ENCODE measurements at regions not wholly inside any gene's neighbourhood (a gene's known extent, or its start where the extent isn't known, plus 50 kb on each side); places are given as distances from the start of the nearest gene placed in this dataset.

DNA sequence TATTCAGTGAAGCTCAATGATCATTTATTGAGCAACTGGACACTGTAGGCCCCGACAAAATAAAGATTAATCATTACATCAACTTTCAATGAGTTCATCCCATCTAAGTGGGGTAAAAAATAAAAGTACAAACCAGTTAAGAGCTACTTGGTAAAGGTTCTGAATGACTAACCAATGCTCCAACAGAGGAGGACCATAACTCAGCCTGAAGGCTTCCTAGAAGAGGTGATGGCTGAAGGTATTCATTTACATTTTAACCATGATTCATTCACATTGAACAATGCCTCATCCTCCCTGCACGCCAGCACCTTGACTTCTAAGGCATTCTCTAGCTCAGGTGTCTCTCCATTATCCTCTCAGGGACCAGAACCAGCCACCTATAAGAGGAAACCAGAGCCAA is 201.4 kb downstream of the ZNF462 start:
- DNase-seq (ENCODE audit: low read depth), result no peak

DNA sequence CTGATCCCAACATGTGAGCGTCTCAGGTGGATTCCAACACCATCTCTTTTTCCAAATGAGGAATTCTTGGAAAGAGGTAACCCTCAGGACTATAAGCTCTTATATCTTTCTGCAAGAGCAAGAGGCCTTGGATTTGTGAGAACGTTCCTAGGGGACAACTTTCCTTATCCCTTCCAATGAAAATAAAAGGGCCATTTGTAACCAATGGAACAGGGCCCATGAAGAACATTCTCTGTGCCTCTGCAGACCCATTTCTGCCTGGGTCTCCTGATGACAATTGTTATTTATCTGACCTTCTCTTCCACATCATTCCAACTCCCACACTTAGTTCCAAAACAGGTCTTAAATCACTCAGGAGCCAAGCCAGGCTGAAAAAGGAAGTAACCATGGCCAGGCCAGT is 202.6 kb downstream of the ZNF462 start:
- no peak for DNase-seq (ENCODE audit: low read depth)

DNA sequence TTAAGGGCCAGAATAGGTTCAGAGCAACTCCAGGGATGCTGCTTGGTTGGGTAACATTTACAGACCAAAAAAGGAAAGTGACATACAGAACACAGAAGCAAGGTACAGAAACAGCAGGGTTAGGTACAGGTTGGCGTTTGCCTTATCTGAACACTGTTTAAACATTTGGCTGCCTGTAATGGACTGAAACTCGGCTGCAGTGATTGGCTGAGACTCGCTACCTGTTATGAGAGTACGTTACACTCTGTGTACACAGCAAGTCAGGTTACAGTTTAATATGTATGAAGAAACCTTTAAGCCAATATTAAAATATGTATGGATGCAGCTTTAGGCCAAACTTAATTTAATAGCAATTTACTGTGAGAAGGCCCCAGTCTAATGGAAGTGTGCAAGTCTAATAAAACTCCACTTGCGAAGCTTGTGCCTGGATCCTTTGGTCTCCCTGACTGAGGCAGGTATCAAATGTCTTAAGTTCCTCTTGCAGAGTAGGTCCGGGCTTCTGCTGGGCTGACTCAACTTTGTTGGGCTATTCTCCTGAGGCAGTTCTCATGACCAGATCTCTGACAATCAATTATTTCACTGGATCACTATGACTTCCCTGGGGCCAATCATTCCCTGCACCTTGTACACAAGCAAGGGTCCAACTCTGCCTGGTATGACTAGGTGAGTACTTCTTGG is 204.9 kb downstream of the ZNF462 start:
- DNase-seq (ENCODE audit: low read depth), result no peak

DNA sequence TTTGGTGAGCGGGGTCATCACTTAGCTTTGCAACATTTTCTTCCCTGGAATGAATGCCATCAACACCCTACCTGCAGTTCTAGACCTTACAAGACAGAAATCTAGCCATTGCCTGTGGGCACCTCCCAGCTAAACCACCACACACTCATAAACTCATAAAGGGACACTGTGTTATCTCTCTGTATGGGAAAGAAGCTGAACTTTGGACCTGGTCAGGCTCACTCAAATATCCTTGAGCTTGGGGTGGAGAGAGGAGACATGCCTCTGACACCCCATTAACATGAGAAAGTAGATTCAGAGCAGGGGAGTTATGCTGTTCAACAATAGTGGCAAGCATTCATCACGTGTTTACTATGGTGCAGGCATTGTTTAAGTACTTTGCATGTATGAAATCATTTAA is 205.6 kb downstream of the ZNF462 start:
- DNase-seq (ENCODE audit: low read depth), result no peak

DNA sequence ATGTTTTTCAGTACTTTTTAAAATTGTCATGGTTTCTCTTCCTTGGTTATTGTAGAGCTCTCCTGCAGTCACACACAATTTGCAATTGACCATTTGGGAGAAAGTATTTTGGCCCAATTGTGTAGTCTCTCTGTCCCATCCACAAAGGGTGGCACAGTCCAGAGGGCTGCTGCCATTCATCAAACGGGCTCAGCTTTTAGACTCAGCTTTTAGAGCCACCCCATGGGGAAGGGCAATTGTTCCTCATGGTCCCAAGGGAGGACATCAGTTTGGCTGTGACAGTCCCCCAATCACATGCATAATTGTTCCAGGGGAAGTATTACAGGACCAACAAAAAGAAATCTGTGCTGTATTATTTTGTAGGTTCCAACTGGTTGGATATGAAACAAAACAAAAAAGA is 207.6 kb downstream of the ZNF462 start:
- DNase-seq (ENCODE audit: low read depth), result no peak

DNA sequence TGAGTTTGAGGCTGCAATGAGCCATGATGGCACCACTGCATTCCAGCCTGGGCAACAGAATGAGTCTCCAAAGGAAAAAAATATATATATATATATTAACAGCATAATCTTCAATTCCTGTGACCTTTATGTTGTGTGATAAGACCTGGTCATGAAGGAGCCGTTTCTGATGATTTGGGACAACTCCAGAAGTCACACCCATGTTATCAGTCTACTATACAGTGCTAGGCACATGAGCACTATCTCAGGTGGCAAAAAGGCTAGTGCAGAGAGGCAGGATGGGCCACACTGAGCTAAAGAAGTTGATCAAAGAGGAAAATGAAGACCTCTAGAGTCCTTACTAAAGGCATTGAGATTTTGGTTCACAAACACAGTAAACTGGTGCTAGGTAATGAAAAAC is 205.0 kb upstream of the RAD23B start:
- DNase-seq (ENCODE audit: low read depth), result no peak

DNA sequence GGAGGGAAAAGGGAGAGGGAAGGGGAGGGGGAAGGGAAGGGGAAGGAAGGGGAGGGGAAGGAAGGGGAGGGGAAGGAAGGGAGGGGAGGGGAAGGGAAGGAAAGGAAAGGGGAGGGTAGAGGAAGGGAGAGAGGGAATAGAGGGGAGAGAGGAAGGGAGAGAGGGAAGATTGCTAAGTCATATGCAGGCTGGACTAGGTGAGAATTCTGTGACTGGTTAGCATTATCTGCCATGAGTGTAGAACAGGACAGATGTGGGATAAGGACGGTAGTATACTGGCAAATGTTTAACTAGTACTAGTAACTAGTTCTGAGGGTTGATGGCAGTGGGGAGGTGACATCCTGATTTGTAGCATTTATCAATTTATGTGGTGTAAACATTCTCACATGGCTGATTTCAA is 203.5 kb upstream of the RAD23B start:
- no peak for DNase-seq (ENCODE audit: low read depth)

DNA sequence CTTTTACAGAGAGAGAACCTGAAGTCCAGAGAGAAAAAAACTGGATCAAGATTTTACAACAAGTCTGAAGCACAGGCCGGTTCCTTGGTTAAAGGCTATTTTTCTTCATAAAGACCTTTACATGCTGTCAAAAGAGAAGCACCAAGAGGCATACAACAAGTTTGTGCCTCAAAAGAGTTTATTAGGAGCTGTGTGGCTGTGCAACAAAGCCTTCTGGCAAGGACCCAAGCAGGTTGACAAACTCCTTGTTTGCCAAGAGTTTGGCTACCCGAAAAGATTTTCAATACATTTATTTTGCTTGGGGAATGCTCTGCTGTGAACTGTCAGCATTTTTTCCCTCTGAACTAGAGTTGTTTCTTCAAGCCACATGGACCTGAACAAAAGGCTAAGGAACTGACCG is 202.9 kb upstream of the RAD23B start:
- no peak for DNase-seq (ENCODE audit: low read depth)

DNA sequence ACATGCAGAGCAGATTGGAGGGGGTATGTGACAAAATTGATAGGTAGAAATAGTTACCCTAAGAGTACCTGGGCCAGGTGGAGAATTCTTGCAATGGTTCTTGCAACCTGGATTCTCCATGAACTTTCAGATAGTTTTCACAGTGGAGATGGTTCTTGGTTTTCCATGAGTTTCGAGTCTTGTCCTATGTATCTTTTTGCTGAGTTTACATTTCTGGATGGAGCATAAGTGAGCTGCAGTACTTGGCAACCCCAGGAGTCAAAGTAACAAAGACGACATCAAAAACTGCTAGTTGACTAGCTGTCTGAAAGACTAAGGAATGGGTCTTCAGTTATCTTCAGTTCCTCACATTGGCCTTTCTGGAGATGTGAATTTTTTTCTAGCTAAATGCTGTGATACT is 196.6 kb upstream of the RAD23B start:
- DNase-seq (ENCODE audit: low read depth), result no peak

DNA sequence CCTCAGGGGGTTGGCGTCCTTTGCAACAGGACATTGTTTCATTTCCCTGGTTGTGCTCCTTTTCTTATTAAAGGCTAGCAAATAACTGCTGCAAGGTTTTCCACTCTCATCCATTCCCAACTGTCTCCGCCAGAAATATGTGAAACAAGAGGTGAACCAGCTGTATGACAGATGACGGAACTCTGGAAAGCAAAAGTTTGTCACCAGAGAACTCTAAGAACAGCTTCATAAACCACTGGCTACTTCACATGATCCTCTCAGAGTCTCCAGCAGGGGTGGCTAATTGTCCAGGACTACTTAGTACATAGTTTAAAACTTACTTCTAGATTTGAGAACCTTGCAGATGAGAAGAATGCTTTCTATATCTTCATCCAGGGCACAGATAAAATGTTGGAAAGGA is 195.9 kb upstream of the RAD23B start:
- DNase-seq (ENCODE audit: low read depth), result no peak

DNA sequence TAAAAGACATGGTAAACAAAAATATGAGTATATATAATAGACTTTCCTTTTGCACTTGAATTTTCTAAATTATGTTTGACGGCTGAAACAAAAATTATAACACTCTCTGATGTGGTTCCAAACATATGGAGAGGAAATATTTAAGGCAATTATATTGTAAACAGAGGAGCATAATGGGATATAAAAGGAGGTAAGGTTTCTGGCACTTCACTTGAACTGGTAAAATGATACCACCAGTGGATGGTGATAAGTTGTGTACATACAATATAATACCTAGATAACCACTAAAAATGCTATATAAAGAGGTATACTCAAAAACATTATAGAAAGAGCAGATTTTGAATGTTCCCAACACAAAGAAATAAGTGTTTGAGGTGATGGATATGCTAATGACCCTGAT is 192.9 kb upstream of the RAD23B start:
- DNase-seq (ENCODE audit: low read depth), result no peak

DNA sequence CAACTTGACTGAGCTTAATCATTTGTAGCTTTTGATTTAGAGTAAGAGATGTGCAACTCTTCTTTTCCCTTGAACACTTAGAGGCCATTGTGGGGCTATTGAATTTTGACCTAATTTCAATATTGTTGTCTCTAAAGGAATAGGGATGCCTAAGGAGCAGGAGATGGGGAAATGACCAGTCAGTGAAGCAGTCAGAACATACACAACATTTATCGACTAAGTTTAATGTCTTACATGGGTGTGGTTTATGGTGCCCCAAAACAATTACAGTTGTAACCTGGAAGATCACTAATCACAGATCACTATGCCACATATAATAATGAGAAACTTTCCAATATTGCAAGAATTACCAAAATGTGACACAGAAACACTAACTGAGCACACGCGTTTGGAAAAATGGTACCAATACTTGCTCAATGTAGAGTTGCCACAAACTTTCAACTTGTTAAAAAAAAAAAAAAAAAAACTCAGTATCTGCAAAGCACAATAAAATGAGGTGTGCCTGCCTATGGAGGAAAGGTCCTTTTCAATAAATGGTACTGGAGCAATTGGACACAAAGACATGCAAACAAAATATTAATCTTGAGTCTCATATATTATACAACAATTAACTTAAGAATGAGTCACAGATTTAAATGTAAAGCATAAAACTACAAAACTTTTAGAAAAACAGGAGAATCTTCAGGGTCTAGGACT is 189.6 kb upstream of the RAD23B start:
- no peak for DNase-seq (ENCODE audit: low read depth)

DNA sequence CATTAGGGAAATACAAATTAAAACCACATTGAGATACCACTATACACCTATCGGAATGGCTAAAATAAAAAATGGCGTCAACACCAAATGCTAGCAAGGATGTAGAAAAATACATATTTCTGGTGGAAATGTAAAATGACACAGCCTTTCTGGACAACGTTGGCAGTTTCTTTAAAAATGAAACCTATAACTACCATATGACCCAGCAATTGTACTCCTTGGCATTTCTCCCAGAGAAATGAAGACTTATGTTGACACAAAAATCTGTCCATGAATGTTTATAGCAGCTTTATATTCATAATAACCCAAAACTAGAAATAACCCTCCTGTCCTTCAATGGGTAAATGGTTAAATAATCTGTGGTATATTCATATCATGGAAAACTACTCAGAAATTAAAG is 188.7 kb upstream of the RAD23B start:
- no peak for DNase-seq (ENCODE audit: low read depth)

DNA sequence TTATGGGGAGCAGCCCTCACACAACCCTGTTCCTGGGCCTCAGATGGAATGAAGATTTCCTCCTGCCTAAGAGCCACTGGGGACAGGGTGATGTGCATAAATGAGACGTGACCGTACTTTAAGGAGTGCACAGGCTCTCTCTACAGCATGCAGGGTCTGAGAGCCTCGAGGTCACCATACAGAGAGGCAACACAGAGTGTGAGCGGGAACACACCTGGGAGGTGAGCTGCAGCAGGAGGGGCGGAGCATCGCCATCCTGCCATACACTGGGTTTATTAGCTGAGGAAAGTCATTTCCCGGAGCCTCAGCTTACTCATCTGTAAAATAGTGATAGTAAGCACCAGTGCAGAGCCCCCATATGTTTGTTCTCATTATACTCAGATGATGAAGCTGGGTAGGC is 182.5 kb upstream of the RAD23B start:
- no peak for DNase-seq (ENCODE audit: low read depth)

DNA sequence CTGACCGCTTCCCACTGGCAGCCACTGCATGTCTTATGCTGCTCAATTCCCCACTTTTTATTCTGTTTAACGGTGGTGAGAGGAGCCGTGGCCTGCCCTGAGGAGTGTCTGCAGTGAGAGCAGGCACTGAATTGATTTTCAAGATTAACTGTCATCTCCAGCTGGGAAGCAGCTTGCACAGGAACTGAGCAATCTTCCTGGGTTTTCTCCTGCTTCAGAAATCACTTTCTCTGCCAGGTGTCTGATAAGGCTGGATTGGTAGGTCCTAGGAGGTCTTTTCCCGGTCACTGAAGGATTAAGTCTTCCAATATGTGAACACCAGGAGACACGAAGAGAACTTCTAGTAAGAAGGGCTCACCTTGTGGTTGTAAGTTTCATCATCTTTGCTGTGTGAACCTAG is 181.1 kb upstream of the RAD23B start:
- no peak for DNase-seq (ENCODE audit: low read depth)

DNA sequence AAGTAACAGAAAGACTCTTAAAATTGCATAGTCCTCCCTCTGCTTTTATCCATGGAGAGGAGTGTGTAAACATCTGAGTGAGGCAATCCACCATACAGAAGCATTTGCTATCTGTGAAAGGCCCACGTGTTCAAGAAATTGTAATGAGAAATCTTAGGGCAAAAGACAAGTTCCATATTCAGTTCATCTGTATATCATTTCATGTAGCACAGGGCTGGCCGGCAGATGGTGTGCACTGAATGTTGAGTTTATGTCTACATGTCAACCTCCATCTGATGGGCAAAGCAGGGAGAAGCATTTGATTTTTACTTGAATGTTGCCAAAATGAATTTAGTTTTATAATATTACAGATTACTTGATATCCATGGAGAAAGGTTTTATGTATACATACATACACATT is 179.5 kb upstream of the RAD23B start:
- DNase-seq (ENCODE audit: low read depth), result no peak

DNA sequence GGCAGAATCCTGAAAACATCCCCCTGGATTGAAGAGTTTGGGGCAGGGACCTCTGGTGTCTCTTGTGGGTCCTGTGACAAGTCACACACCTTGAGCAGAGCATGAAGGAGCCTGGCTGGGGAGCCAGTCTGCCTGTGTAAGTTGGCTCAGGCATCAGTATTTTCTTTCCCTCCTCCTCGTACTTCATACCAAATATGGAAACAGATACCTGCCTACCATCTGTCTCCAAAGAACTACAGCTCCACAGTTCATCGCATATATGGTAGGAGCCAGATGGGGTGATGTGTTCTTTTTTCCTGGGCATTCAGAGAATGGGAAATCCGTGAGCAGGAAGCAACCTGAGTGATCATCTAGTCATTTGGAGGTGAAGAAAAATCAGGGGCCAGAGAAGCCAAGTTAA is 177.3 kb upstream of the RAD23B start:
- no peak for DNase-seq (ENCODE audit: low read depth)

DNA sequence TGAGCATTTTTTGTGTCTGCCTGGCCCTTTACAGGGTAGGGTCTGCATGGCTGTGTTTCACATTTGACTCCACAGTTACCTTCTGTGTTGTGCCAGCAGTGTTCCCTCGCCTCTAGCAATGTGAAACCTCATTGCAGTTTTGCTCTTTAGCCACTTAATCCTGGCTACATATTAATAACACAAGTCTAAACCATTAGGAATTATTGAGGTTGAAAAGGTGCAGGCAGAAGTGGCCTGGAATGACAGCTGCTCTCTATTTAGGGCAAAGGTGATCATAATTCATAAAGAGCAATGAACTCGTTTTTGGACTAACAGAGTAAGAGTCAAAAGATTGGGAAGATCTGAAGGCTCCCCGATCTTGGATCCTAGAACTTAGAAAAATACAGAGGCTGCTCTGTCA is 176.7 kb upstream of the RAD23B start:
- DNase-seq (ENCODE audit: low read depth), result no peak

DNA sequence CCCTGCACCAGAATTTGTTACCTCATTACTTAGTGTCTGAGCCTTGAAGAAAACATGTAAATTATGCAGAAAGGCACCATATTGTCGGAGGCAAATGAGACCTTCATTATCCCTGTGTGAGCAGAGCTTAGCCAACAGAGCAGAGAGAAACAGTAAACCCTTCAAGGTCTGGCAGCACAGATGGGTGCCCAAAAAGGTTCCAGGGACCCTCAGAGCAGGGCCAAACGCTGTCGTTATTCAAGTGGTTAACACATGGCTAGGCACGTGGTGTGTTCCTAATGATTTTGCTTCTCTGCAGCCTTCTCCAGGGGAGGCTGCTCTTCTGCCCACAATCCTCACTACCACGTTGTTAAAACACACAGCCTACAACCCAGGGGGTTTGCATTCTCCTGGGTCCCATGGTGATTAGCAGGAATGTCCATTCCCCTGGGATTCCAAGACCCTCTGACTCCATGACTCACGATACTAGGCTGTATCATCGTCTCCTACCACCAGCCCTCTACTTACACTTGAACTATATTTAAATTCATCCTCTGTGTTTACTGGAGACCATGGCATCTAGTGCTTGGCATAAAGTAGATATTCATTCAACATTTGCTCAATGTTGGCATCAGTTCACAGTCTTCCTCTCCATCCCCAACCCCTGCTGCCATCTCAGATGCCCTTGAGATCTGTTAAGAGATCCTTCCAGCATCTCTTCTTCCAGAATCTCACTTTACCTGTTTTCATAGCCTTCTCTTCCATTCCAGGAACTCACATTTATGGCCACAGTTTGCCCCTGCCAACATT is 174.5 kb upstream of the RAD23B start:
- DNase-seq (ENCODE audit: low read depth), result no peak

DNA sequence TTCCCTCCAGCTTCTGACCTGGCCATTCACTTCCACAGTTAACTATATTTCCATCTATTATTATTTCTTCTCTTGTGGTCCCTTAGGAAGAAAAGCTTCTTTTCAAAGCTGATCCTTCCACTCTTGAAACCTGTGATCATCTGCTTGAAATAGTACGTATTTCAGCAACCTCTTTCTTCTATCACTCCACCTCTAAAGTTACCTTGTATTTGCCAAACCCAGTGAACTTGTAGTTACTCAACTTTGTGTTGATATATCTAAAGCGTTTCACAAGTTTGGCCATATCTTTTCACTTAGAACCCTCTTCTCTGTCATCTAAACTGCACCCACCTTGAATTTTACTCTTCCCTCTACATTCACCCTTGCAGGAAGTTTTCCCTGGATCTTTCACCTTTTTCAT is 173.8 kb upstream of the RAD23B start:
- DNase-seq (ENCODE audit: low read depth), result no peak

DNA sequence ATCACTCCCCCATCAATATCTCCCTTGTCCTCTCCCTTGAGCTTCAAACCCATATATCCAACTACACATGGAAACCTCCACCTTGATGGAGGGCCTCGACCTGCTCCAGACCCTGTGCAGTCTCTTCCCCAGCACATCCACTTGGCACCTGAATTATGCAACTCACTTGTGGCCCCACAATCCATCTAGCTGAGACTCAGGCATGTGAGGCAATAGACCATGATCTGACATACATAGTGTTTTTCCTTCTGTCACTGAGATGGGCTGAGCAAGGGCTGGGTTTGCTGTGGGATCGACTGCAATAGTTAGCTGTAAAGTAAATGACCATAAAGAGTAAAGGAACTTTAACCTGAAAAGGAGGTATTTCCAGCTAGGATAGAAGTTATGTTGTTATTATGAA is 172.9 kb upstream of the RAD23B start:
- DNase-seq (ENCODE audit: low read depth), result no peak

DNA sequence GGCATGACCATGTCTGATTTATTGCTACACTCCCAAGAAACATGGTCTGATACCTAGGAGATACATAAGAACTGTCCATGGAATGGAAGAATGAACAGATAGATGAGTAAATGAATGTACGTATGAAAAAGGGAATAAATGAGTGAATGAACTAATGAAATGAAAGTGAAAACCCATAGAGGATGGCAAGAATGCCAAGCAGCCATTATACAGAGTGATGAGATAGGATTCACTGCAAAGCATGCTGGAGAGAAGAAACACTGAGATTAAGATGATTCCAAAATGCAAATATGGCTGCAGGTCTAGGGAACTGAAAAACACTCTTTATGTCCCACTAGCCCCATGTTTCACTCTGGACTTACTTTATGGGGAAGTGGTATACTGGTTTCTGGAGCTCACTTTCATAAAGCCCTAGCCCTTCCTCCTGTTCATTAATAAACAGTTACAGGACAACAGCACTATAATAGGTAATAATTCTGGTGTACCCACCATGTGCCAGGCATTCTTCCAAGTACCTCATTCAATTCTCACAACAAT is 170.3 kb upstream of the RAD23B start:
- DNase-seq (ENCODE audit: low read depth), result no peak

Measured in stimulated activated CD8-positive, alpha-beta memory T cell treated with anti-CD3 and anti-CD28 coated beads, Interleukin-12 subunit alpha, Interleukin-12 subunit beta, amount 100 ng/mL, for 1 hour (primary cell).